Superior temporal gyrus (tissue), 1 donor: ENCODE measurements at regions not wholly inside any gene's neighbourhood (a gene's known extent, or its start where the extent isn't known, plus 50 kb on each side); places are given as distances from the start of the nearest gene placed in this dataset.

Experiments used
- DNase-seq: peaks from one replicate; pipeline ENCODE4 v3.0.0-alpha.2; 2016; ENCODE audit errors: extremely low spot score

DNA sequence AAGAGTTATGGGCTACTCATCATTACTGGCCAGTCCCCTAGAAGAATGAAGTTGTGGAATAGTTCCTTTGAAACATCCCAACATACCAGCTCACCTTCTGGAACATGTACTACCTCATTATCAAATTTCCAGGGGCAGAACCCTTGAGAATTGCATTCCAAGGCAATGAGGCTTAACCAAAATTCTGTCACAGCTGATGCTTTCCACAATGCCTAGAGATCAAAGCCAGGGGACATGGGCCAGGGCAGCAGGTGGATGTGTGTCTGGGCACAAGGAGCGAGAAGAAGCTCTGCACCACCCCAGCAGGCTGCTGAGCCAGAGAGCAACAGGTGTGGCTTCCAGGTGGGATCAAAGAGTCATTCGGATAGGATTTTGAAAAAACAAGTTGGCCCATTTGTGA lies 362.1 kb downstream of the EFNB2 start:
- no peak for DNase-seq

DNA sequence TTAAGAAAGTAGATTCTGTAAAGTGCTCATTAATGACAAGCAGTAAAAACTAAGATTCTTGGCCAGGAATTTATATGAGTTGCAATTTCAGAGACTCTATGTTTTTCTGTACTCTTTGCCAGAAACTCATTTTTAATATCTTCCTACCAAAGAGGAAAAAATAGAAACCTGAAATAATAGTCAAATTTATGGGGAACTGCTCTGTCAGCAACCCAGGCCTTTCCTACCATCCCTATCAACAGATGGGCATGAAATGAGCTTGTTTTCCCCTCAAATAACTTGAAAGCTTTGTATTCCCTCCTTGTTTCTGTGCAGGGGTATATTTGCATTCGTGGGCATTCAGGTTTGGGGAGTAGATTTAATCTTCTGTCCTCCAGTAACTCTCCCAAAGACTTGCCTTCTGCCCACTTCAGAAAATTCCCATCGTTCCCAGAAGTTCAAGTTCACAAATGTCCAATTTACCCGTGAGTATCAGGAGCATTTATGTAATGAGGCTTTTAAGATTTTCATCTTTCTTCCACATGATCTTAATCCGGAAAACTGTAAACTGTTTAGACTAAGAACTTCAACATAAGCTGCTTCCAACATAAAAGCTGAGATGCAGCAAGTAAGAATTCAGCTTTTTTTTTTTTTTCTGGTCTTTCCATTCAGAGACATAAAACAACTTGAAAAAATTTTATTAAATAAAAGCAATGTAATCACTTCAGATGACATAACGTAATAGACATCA lies 363.1 kb downstream of the EFNB2 start:
- DNase-seq = no peak

- no peak for DNase-seq
Measured at GRCh38 chr13:106163426-106163825, 372.0 kb downstream of the EFNB2 start.

GRCh38 chr13:106161146-106161545 lies 374.3 kb downstream of the EFNB2 start:
- no peak for DNase-seq

DNA sequence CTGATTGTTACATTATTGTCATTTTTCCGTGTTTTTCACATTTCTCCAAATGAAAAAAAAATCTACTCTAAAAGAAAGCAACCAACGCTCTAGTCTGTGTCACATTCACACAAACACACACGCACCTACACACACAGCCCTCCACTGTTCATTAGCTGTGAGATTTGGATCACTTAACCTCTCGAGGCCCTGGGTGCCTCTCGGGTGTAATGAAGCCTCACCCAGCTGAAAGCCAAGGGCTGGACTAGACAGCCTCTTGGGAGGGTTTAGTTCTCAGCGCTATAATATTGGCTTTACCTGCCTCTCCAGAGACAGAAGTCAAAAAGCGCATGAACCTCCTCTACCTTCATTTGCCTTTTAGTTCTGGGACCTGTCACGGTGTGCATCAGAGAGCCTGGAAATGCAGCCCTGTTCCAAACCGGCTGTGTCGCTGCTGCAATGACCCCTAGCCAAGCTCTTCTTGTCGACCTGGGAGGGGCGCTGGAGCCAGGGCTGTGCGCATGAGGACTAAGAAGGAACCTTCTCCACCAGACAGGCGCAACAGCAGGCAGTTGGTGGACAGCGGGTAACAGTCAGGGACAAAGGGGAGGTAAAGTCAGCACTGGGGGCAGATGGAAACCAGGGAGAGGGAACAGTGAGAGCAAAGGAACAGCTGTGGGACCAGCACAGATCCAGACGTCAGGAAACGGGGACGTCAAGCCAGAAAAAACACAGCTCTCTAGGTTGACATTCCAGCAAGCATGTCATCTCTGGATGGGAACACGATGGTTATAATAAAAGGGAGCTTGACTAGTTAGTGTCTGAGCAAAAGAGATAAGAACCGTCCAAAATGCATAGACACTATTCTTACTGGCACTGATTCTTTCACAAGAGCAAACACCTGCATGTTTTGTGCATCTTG lies 375.9 kb downstream of the EFNB2 start:
- DNase-seq = no peak

- DNase-seq = no peak
Measured at GRCh38 chr13:106156468-106156867, 379.0 kb downstream of the EFNB2 start.

DNA sequence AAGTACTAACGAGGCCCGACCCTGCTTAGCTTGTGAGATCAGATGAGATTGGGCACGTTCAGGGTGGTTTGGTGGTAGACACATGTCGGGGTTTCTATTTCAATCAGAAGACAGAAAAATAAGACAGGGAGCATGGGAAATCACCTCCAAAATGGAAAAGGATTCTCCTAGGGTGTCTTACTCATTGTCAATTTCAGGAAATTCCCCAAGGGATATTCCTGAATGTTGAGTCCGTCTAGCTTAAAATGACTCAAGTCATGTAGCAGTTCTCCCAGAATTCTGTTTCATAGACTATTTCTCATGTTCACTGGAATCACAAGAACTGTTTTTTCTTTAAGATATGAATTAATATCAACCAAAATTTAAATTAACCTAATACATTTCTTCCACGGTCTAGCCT lies 380.1 kb downstream of the EFNB2 start:
- DNase-seq = no peak

- no peak for DNase-seq
Measured at GRCh38 chr13:106153876-106154275, 381.6 kb downstream of the EFNB2 start.

GRCh38 chr13:106153041-106153440 lies 382.4 kb downstream of the EFNB2 start:
- DNase-seq = no peak

DNA sequence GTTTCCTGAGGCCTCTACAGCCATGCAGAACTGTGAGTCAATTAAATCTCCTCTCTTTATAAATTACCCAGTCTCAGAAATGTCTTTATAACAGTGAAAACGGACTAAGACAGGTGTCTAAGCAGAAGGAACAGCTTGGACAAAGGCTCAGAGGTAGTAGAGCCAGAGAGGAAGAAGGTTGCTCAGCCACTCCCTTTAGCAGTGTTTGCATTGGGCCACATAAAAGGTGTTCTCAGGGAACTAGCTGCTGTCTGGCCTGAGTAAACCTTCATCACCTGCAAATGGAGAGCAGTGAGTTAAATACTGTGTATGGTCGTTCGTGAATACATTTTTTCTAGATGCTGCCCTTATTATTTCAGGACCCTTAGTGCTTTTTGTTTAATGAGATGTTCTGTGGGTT lies 383.4 kb downstream of the EFNB2 start:
- no peak for DNase-seq

DNA sequence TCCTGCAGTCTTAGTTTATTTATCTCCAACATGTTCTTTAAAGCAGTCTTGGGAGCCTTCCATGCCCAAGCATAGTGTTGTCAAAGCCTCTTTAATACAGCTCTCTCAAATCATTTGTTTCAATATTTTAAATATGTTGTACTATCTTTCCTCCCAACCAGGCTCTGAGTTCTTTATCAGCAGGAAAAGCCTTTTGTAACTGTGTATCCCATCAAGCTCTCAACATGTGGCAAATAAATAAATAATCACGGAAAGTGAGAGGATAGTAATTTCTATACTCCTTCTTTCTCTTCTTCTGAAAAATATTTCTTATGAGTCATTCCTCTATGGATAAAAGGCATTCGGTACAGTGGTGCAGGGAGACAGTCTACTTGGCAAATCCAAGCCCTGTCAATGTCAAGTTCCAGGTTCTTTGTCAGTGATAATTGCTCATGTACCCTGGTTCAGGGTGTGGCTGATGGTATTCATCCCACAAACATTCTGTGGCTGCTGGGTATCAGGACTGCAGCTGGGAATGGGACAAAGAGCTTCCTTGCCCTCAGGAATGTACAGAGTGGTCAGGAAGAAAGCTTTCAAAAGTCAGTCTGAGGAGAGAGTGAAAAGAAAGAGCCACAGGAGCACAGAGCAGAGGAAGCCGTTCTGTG lies 384.3 kb downstream of the EFNB2 start:
- DNase-seq = no peak

DNA sequence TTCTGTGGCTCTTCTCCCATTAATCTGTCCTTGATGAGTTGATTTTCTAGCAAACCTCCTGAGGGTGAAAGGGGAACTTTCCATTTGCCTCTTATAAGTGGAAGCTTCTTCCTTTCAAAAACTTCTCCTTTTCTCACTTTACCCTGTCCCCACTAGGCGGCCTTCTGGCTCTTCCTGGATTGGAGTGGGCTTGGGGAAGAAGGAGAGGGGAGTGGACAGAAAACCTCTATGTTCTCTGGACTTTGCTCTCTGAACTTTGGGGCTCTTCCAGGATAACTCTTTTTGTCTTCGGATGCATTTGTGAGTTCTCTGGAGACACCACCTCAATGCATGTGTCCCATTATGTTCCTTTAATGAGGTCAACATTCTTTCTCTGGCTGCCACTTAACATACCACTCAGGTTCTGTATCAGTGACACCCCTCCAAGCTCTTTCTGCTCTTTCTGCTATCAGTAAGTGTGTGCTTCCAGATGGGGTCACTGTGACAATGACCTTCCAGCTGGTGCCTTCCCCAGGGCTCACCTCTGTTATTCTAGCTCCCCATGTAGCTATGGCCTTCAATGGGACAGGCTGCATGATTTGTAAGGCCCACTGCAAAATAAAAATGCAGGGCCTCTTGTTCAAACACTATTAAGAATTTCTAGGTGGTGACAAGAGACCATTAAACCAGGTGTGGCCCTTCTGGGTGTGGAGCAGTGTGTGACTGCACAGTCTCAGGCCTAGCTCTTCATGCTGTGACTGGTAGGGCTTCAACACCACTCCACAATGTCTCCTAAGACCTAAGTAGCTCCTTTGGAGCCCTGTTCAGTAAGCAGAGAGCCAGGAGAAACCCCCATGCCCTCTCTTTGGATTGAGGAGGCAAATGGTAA lies 389.2 kb downstream of the EFNB2 start:
- DNase-seq = no peak

DNA sequence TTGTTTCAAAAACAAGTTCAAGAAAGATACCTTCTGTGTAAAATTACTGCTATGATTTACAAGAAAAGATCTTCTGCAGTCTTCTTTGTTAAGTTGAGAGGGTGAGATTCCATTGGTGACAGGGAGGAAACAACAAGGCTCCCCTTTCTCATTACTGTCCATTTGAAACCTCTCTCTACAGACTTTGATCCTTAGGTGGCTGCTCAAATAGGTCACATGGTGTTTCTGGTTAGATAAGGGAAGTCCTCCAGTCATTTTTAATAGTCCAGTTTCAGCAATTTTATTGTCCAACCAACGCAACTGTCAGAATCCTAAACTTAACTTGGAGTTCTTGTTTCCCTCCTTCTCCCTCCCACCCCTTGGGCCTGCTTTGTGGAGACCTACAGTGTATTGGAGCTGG lies 390.4 kb downstream of the EFNB2 start:
- DNase-seq = no peak

GRCh38 chr13:106143930-106144709 lies 391.3 kb downstream of the EFNB2 start:
- no peak for DNase-seq

- DNase-seq = no peak
Measured at GRCh38 chr13:106143392-106143791, 392.1 kb downstream of the EFNB2 start.

DNA sequence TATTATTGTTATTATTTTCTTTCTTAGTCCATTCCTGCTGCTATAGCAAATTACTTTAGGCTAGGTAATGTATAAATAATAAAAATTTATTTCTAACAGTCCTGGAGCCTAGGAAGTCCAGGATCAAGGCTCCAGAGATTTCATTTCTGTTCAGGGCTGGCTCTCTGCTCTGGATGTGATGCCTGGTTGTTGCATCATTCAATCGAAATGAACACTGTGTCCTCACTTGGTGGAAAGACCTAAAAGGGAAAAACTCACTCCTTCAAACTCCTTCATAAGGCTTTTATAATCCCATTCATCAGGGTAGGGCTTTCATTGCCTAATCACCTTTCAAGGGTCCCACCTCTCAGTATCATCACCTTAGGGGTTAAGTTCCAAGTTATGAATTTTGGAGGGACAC lies 395.0 kb downstream of the EFNB2 start:
- no peak for DNase-seq

DNA sequence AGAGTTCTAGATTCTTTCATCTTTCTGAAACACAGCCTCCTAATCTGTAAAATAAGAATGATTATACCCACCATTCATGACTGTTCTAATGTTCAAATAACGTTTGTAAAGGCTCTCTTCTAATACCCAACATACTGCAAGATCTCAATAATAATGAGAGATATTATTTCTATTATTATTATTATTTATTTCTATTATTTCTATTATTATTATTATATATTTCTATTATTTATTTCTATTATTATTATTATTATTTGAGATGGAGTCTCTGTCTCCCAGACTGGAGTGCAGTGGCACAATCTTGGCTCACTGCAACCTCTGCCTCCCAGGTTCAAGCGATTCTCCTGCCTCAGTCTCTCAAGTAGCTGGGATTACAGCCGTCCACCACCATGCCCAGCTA lies 395.5 kb downstream of the EFNB2 start:
- no peak for DNase-seq

- DNase-seq = no peak
Measured at GRCh38 chr13:106139377-106139776, 396.1 kb downstream of the EFNB2 start.

DNA sequence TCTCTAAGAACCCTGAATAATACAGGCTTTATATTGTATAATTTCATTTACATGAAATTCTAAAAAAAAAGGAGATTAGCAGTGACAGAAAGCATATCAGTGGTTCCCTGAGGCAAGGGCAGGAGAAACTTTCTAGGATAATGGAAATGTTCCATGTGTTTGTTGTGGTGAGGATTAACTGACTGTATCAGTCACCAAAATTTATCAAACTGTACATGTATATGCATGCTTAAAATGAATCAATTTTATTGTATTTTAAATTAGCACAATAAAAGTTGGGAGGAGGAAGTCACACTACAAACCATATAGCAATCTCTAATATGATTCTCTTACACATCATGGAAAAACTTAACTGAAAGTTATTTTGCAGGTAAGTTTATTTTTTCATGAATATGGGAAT lies 396.8 kb downstream of the EFNB2 start:
- DNase-seq = no peak

GRCh38 chr13:106133025-106133424 lies 402.4 kb downstream of the EFNB2 start:
- no peak for DNase-seq

GRCh38 chr13:106132216-106132615 lies 403.2 kb downstream of the EFNB2 start:
- DNase-seq = no peak
